IPS-NIHi7 (cell line): ENCODE measurements at regions not wholly inside any gene's neighbourhood (a gene's known extent, or its start where the extent isn't known, plus 50 kb on each side); places are given as distances from the start of the nearest gene placed in this dataset.
"Not testable (repeated sequence)": the region's sequence is repeated elsewhere in the genome, so short reads cannot be mapped to it uniquely, and the experiment has no call there.

Experiments
- DNase-seq: peaks from one replicate; pipeline ENCODE4 v3.0.0; 2012; ENCODE audit warnings: mixed read lengths; ENCODE audit errors: extremely low spot score

- no peak for DNase-seq
Observed at GRCh38 chr14:84410344-84410743, 1119.6 kb upstream of the FLRT2 start.

DNA sequence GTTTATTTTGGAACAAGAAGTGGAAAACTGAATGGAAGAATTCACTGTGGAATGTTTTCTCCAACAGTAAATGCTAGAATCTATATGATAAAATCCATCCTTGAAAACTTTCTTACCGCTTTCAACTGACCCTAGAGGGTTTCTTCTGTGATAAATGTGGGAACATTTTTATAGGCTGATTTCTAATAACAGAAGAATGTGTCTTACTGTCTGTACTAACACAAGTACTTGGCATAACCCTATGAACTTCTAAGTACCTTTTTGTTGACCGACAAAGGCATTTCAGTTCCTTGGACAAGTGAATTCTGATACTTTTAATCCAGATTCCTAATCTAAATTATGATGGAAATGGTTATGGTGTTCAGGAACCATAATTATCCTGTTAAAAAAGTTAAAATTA lies 1109.7 kb upstream of the FLRT2 start:
- DNase-seq = no peak

DNA sequence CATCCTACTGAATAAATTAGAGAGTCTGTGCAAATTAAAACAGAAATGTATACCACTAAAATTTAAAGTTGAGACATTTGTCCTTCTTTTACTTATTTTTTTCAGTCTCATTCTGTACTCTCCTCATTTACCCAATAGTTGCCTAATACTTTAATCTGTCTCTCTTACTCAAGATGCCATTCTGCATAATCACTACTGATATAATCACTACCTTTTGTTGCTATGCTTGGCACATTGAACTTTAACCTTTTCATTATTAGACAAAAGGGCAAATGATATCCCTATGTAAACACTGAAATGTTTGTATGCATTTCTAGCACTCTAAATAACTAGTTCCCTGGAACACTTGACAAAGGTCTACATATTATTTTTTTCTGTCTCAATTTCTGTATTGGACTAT lies 1108.3 kb upstream of the FLRT2 start:
- DNase-seq = no peak

GRCh38 chr14:84425968-84426367 lies 1104.0 kb upstream of the FLRT2 start:
- no peak for DNase-seq

GRCh38 chr14:84432676-84433075 lies 1097.3 kb upstream of the FLRT2 start:
- DNase-seq = no peak

DNA sequence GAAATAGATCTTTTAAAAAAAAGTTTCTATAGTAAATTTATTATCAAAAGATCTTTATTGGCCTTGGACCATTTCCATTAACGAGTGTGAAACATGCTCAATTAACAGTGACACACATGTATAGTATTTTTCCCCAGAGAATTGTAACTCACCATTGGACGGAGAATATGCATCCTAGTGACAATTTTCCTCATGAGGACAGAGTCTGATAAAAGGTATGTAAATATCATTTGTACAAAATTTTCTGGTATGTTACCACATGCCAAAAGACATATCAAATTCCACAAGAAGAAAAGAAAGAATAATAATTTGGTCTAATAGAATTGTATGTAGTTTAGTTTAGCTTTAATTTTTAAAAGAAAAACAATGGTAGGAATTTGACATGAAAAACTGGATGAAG lies 1096.0 kb upstream of the FLRT2 start:
- DNase-seq = no peak

DNA sequence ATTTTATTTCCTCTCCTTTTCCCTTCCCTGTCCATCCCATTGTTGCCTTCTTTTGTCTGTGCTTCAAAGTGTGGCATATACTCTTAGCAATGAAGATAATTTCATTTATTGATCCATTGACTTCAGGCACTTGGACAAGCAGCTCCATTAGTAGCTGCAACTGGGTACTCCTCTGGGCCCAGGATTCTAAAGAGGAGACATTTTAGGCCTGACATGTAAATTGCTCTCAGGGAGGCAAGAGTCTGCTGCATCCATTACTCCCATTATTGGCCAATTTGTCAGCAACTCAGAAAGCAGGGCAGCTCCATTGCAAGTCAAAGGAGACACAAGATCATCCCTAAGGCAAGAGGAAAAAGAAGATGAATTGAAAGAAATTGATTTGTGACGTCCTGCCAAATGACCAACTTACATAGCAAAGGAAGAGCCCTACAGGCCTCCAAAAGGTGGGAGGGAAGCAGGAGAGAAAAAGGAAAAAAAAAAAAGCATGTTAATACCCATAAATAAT lies 1094.1 kb upstream of the FLRT2 start:
- no peak for DNase-seq

- DNase-seq = no peak
Observed at GRCh38 chr14:84436528-84436927, 1093.4 kb upstream of the FLRT2 start.

- no peak for DNase-seq
Observed at GRCh38 chr14:84442521-84442920, 1087.4 kb upstream of the FLRT2 start.

- no peak for DNase-seq
Observed at GRCh38 chr14:84445486-84445885, 1084.5 kb upstream of the FLRT2 start.

GRCh38 chr14:84446250-84446649 lies 1083.7 kb upstream of the FLRT2 start:
- no peak for DNase-seq

GRCh38 chr14:84453307-84453950 lies 1076.5 kb upstream of the FLRT2 start:
- DNase-seq = no peak

DNA sequence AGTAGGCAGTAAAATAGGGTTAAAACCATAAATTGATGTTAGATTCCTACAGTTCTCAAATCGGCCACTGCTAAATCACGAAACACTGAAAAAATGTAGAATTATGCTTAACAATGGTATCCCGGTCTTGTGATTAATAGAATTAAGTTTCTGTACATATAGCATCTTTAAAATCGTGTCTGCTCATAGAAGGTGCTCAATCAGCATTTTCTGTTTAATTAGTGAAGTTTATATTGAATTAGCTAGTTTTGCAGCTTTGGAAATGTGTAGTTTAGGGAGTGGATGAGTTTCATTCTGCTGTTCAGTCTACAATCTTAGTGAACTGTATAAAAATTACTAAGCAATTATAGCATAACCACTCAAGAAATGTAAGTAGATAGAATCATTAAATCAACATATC lies 1075.8 kb upstream of the FLRT2 start:
- DNase-seq = no peak

GRCh38 chr14:84456946-84457345 lies 1073.0 kb upstream of the FLRT2 start:
- DNase-seq = no peak

DNA sequence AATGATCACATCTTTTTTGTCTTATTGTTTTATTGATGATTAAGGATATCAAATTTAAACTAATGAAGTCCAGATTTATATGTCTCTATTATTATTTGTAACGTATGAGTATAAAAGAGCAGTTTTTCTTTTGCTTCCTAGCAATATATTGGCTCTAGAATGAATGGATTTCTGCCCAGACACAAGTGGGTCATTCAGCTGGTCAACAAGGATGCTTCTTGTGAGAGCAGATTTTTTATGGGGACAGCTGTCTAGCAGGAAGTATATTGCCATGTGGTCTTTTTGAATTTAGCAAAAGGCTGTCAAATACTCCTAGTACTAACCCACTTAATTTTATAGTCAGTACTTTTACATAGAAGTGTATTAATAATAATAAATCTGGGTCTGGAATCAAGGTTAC lies 1071.1 kb upstream of the FLRT2 start:
- DNase-seq = no peak

- DNase-seq = no peak
Observed at GRCh38 chr14:84465880-84466279, 1064.1 kb upstream of the FLRT2 start.

DNA sequence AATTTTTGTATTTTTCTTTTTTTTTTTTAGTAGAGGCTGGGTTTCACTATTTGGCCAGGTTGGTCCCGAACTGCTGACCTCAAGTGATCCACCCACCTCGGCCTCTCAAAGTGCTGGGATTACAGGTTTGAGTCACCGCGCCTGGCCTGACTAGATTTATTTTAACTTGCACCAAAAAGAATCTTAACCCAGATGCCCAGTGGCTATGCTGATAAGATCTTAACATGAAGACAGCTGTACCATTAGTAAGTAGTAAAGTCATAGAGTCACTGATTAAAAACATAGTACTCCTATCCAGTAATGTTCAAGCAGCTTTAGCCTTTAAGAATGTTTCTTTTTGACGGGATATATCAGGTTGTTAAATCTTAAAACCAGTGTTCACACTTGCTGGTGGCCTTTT lies 1061.8 kb upstream of the FLRT2 start:
- DNase-seq = no peak

- no peak for DNase-seq
Observed at GRCh38 chr14:84477996-84478395, 1051.9 kb upstream of the FLRT2 start.

GRCh38 chr14:84482256-84483071 lies 1047.5 kb upstream of the FLRT2 start:
- no peak for DNase-seq

- no peak for DNase-seq
Observed at GRCh38 chr14:84483072-84483420, 1046.9 kb upstream of the FLRT2 start.

- not testable (repeated sequence) for DNase-seq
Observed at GRCh38 chr14:84484243-84484642, 1045.7 kb upstream of the FLRT2 start.

- no peak for DNase-seq
Observed at GRCh38 chr14:84485036-84485435, 1044.9 kb upstream of the FLRT2 start.

DNA sequence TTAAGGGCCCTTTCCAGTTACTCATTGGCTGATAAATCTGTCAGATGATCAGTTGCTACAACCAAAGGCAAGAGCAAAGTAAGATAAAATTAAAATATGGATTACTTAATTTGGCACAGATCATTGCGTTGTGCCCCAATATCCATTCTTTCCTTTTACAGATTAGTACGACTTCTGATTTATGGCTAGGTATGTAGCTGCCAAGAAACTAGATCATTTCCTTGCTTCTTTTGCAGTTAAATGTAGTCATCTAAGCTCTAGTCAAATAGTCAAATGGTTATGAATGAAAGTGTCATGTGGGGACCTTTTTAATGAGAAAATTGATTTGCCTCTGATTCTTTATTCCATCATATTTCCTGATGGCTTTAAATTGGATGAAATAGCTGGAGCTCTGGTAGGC lies 1039.9 kb upstream of the FLRT2 start:
- no peak for DNase-seq
